ENCODE measurements at regions not wholly inside any gene's neighbourhood (a gene's known extent, or its start where the extent isn't known, plus 50 kb on each side); places are given as distances from the start of the nearest gene placed in this dataset.

DNA sequence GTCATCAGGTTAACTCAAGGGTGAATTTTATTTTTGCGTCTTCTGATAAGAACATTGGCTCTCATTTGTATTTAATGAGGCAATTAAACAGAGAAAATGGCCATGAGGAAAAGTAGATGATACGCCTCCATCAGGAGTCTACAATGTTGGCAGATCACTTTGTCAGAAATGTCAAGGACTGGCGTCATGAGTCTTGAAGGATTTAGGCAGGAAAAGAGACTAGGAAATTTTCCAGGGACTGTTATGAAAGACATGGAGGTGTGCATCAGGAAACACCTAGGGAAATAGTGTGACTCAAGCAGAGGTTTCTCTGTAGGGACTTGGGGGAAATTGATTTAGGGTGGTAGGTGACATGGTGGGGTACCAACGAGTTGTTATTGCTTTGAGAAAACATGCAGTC is 53.4 kb upstream of the SLC35B4 start:
- Histone ChIP-seq H3K27ac (no peak overlapping the region), H3K4me3 (no peak overlapping the region), H3K36me3 (no peaks in the 10 kb centered on the region), H3K9me3 (no peaks in the 10 kb centered on the region), H3K4me1 (peaks cover 0 to 8% (median 7%) of the 10 kb centered on the region in 4 donors), H3K27me3 (no peaks in the 10 kb centered on the region)
- 66 to 78% methylated on average over 4 of the region's 4 CpGs for WGBS, 2 donors
- no peak for TF ChIP-seq POLR2AphosphoS5 (IDR thresholded peaks at IDR 0.05)
- no peak for TF ChIP-seq EP300 (IDR thresholded peaks at IDR 0.05)
- TF ChIP-seq POLR2A (IDR thresholded peaks at IDR 0.05) = no peak
- no peak for TF ChIP-seq CTCF (IDR thresholded peaks at IDR 0.05)
- DNase-seq (no peak), ATAC-seq (ENCODE audit: low FRiP score in 2 of 2) (no peak)

DNA sequence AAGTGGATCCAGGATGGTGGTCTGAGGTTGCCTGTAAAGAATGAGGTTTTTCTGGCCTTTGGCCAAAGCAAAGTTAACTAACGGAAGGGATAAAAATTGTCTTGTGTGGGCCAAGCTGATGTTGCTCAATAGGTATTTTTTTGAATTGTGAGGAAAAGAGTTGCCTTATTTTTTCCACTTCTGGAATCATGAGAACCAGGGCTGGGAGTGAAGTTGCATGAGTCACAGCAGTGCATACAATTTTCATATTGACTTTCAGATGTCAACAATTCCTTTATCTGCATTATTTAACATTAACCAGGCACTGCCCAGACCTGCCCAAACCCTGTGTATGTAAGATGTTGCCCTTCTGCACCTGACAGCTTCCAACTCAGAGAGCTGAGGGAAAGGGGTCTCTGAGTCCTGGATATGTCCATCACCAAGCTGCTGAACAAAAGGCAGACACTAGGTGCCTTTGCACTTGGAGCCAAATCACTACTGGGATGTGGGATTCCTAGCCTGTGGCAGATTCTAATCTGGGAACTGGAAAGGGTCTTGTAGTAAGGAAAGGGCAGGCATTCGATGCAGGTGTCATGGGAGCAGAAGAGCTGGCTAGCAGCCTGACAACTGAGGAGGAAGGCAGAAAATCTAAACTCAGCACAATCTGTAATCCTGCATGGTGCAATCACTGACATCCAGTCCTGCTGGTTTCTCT is 52.3 kb upstream of the SLC35B4 start:
- H3K36me3 ChIP-seq = no peaks in the 10 kb centered on the region
- peak in 1 of 2 donors; percentile 45 for ATAC-seq (ENCODE audit: low FRiP score in 2 of 2)
- no peak for TF ChIP-seq EP300 (IDR thresholded peaks at IDR 0.05)
- TF ChIP-seq POLR2A (IDR thresholded peaks at IDR 0.05) = no peak
- TF ChIP-seq POLR2AphosphoS5 (IDR thresholded peaks at IDR 0.05) = no peak
- no peak for TF ChIP-seq CTCF (IDR thresholded peaks at IDR 0.05)
- no peaks in the 10 kb centered on the region for H3K9me3 ChIP-seq
- no peak for DNase-seq
- H3K4me1 ChIP-seq = peaks cover 0 to 8% (median 7%) of the 10 kb centered on the region in 4 donors
- 14 to 28% methylated on average over 2 of the region's 2 CpGs for WGBS, 2 donors
- H3K4me3 ChIP-seq = no peak overlapping the region
- H3K27ac ChIP-seq = no peak overlapping the region
- H3K27me3 ChIP-seq = no peaks in the 10 kb centered on the region

DNA sequence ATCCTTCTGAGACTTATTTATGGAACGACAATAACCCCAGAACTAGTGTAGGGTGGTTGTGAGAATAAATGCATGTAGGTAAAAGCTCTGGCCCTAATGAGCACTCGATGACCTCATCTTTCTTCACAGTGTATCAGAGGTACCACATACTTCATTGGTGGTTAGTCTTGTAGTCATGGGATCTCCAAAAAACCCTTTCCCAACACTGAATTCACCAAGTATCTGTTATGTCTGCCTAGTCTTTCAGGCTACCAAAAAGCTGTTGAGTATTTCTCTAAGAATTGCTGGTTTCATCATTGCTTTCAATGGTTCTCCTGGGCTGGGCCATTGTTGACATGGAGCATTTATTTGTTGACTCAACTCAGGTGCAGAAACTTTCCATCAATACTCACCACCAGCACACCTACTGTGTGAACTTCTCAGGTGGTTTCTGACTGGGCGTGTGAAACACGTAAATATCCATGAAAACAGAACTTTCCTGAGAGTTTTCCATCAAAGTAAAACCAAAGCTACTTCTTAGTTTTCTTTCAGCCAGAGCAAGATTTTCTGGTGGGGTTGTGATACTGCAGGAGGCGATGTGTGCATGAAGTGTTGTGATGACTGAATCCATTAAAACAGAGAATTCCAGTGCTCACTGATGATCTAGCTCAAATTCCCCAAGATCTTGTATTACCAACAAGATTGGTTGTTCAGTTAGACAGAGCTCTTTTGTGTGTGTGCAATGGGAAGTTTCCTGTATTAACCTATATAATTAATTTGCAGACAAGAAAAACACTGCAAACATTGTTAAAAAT is 51.4 kb upstream of the SLC35B4 start:
- TF ChIP-seq POLR2A (IDR thresholded peaks at IDR 0.05) = no peak
- no peak for TF ChIP-seq CTCF (IDR thresholded peaks at IDR 0.05)
- no peak for TF ChIP-seq POLR2AphosphoS5 (IDR thresholded peaks at IDR 0.05)
- TF ChIP-seq EP300 (IDR thresholded peaks at IDR 0.05) = no peak
- Histone ChIP-seq H3K4me3 (no peak overlapping the region), H3K9me3 (no peaks in the 10 kb centered on the region), H3K27me3 (no peaks in the 10 kb centered on the region), H3K27ac (no peak overlapping the region), H3K36me3 (no peaks in the 10 kb centered on the region), H3K4me1 (peaks cover 0 to 8% (median 7%) of the 10 kb centered on the region in 4 donors)
- 82 to 88% methylated on average over 5 of the region's 5 CpGs for WGBS, 2 donors
- ATAC-seq (ENCODE audit: low FRiP score in 2 of 2) = no peak
- DNase-seq = no peak

Measured in upper lobe of left lung (tissue), 6 donors.